ENCODE measurements at regions not wholly inside any gene's neighbourhood (a gene's known extent, or its start where the extent isn't known, plus 50 kb on each side); places are given as distances from the start of the nearest gene placed in this dataset.

DNA sequence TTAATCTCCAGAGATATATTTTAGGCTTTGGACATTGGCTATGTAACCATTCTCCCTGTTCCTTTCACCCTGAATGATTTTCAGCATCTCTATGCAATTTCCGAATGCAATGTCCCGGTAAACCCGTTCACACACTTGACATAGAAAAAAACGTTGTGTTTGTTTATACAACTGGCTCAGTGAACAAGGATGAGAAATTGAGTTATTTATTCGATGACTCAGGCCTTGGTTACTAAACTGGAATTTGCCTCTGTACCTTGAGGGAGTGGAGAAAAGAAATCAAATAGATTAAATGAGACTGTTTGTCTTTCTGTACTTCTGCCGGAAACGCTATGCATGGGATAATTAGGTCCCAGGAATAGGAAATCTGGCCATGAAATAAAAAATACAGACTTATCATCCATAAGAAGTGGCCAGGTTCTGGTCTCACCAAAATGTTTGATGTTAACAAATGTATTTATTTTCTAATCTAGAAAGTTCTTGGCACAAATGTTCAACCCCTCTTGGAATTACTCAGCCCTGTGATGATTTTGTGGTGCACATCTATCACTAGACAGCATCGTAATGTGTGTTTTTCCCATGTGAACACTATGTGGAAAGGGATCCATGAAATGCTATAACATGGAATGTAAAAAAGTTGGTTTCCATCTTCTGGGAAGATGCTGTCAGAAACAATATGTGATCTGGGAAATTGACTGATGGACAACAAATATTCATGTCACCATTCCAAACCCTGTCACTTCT is 253.9 kb downstream of the DUSP10 start:
- ATAC-seq, result no peak
- WGBS (ENCODE audit: low lambda C conversion rate), result 1% methylated on average over 8 of the region's 8 CpGs
- Histone ChIP-seq H3K27ac (ENCODE audit: extremely low read length, insufficient read depth, low read length) (no peak overlapping the region), H3K36me3 (replicated peaks in 1 of 2; ENCODE audit: control insufficient read depth in 1 of 2, insufficient read depth in 2 of 2, low read length in 2 of 2) (no peaks in the 10 kb centered on the region), H3K9me3 (ENCODE audit: low read length) (no peaks in the 10 kb centered on the region), H3K27me3 (ENCODE audit: control insufficient read depth in 1 of 2, insufficient read depth in 2 of 2, low read length in 2 of 2) (no peaks in the 10 kb centered on the region), H3K4me3 (replicated peaks in 1 of 3; ENCODE audit: insufficient read depth in 1 of 3, low read depth in 2 of 3, low read length in 3 of 3) (no peak overlapping the region), H2AFZ (ENCODE audit: low read length) (no peak overlapping the region), H3K4me2 (ENCODE audit: low read depth, low read length) (no peak overlapping the region), H3K4me1 (ENCODE audit: insufficient read depth, low read length) (no peaks in the 10 kb centered on the region), H4K20me1 (ENCODE audit: insufficient read depth, low read length) (no peaks in the 10 kb centered on the region), H3K9ac (ENCODE audit: insufficient read depth, low read depth, low read length) (no peak overlapping the region), H3K79me2 (ENCODE audit: insufficient read depth, low read length) (no peaks in the 10 kb centered on the region)
- no TSS peak for BruUV-seq (replicated peaks)
- ChIA-PET POLR2A (no interaction called here), CTCF (ENCODE audit: low intra/inter-chr PET ratio, low total read pairs) (no interaction called here)
- TF ChIP-seq SIN3A (IDR thresholded peaks at IDR 0.05; ENCODE audit: borderline replicate concordance, low read depth, low read length) (no peak), CENPX (CRISPR knock-in tag; IDR thresholded peaks at IDR 0.05) (no peak), ZNF563 (CRISPR knock-in tag; IDR thresholded peaks at IDR 0.05) (no peak), ZFP82 (CRISPR knock-in tag; IDR thresholded peaks at IDR 0.05; ENCODE audit: borderline replicate concordance) (no peak), ZNF207 (IDR thresholded peaks at IDR 0.05; ENCODE audit: borderline replicate concordance) (no peak), ZNF234 (CRISPR knock-in tag; conservative IDR thresholded peaks at IDR 0.05) (no peak), FOXA3 (CRISPR knock-in tag; IDR thresholded peaks at IDR 0.05) (no peak)
- TF ChIP-seq, protein P1, sequence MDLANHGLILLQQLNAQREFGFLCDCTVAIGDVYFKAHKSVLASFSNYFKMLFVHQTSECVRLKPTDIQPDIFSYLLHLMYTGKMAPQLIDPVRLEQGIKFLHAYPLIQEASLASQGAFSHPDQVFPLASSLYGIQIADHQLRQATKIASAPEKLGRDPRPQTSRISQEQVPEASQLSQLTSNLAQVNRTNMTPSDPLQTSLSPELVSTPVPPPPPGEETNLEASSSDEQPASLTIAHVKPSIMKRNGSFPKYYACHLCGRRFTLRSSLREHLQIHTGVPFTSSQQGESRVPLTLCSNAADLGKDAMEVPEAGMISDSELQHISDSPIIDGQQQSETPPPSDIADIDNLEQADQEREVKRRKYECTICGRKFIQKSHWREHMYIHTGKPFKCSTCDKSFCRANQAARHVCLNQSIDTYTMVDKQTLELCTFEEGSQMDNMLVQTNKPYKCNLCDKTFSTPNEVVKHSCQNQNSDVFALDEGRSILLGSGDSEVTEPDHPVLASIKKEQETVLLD (CRISPR knock-in tag; IDR thresholded peaks at IDR 0.05; ENCODE audit: low read depth), result no peak
- FAIRE-seq, result no peak
- intact Hi-C loops (cut with micrococcal nuclease; ENCODE audit: unreplicated experiment), result no loop called here
- in situ Hi-C loops (cut with HindIII; ENCODE audit: extremely low pct_ligation_motif_present, low pct_unique_long_range_greater_than_20kb), result no loop called here
- no peak for DNase-seq (ENCODE audit: low spot score)

Data from HepG2 (cell line).